Prostate gland (tissue), 2 donors: ENCODE measurements at regions not wholly inside any gene's neighbourhood (a gene's known extent, or its start where the extent isn't known, plus 50 kb on each side); places are given as distances from the start of the nearest gene placed in this dataset.

Experiments
- DNase-seq: peaks from one replicate; pipeline ENCODE4 v3.0.0-alpha.2; 2019; ENCODE audit warnings: low spot score
- H3K27ac ChIP-seq, 2 donors: fragments of 200-600 bp; sonication (generic); 2 replicates each; pipeline ENCODE4 v1.5.1; 2017 to 2019
- H3K27me3 ChIP-seq: fragments of 200-600 bp; sonication (generic); replicated peaks from 2 replicates; pipeline ENCODE4 v1.5.1; 2019; ENCODE audit not compliant: insufficient read depth
- H3K36me3 ChIP-seq, 2 donors: fragments of 200-600 bp; sonication (generic); 1 replicate in 1 of 2; 2 replicates in 1 of 2; pipeline versions ENCODE4 v1.5.1 to v1.8.1; 2017 to 2019
- H3K4me1 ChIP-seq: fragments of 200-600 bp; sonication (generic); replicated peaks from 2 replicates; pipeline ENCODE4 v1.5.1; 2019
- H3K4me3 ChIP-seq, 2 donors: fragments of 200-600 bp; sonication (generic); 2 replicates each; pipeline ENCODE4 v1.5.1; 2017 to 2019
- H3K9me3 ChIP-seq: fragments of 200-600 bp; sonication (generic); 2 replicates; pipeline ENCODE4 v1.5.1; 2017
- POLR2A ChIP-seq: fragments of 450-650 bp; IDR thresholded peaks from one replicate; pipeline ENCODE4 v1.6.1; 2016; ENCODE audit warnings: antibody characterized with exemption, mild to moderate bottlenecking
- POLR2AphosphoS5 ChIP-seq: sonication (generic); formaldehyde crosslinking; IDR thresholded peaks from one replicate; pipeline ENCODE4 v1.6.1; 2017; ENCODE audit warnings: antibody characterized with exemption
- WGBS: methylation state at CpG from one replicate; pipeline ENCODE4 v1.1.5; 2018; 5-methylcytosine and 5-hydroxymethylcytosine counted together
- intact Hi-C: fragments of 100-400 bp; cut with DNase I; formaldehyde crosslinking; loops from one replicate; pipeline ENCODE4 v1.14.2; 2022
- TF ChIP-seq, protein P1 (sequence below), 4 experiments: fragments of 200-600 bp in 2 of 4; fragments of 450-650 bp in 2 of 4; sonication (generic) in 2 of 4; IDR thresholded peaks; 1 replicate in 3 of 4; 2 replicates in 1 of 4; pipeline ENCODE4 v1.5.1; 2016 to 2019; ENCODE audit warnings: antibody characterized with exemption in 4 of 4, mild to moderate bottlenecking in 2 of 4, moderate library complexity in 2 of 4

GRCh38 chr3:191775451-191776233 is 314.7 kb downstream of the PYDC2 start:
- no peak for DNase-seq
- H3K27ac ChIP-seq: no peak overlapping the region
- no peaks in the 10 kb centered on the region for H3K36me3 ChIP-seq
- H3K4me3 ChIP-seq: no peak overlapping the region
- intact Hi-C loops: no loop called here
- no peaks in the 10 kb centered on the region for H3K27me3 ChIP-seq
- TF ChIP-seq POLR2A: no peak
- TF ChIP-seq POLR2AphosphoS5: no peak
- TF ChIP-seq, protein P1, sequence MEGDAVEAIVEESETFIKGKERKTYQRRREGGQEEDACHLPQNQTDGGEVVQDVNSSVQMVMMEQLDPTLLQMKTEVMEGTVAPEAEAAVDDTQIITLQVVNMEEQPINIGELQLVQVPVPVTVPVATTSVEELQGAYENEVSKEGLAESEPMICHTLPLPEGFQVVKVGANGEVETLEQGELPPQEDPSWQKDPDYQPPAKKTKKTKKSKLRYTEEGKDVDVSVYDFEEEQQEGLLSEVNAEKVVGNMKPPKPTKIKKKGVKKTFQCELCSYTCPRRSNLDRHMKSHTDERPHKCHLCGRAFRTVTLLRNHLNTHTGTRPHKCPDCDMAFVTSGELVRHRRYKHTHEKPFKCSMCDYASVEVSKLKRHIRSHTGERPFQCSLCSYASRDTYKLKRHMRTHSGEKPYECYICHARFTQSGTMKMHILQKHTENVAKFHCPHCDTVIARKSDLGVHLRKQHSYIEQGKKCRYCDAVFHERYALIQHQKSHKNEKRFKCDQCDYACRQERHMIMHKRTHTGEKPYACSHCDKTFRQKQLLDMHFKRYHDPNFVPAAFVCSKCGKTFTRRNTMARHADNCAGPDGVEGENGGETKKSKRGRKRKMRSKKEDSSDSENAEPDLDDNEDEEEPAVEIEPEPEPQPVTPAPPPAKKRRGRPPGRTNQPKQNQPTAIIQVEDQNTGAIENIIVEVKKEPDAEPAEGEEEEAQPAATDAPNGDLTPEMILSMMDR (IDR thresholded peaks at IDR 0.05): no peak
- no peaks in the 10 kb centered on the region for H3K4me1 ChIP-seq
- 91% methylated on average over 5 of the region's 5 CpGs for WGBS
- no peaks in the 10 kb centered on the region for H3K9me3 ChIP-seq

DNA sequence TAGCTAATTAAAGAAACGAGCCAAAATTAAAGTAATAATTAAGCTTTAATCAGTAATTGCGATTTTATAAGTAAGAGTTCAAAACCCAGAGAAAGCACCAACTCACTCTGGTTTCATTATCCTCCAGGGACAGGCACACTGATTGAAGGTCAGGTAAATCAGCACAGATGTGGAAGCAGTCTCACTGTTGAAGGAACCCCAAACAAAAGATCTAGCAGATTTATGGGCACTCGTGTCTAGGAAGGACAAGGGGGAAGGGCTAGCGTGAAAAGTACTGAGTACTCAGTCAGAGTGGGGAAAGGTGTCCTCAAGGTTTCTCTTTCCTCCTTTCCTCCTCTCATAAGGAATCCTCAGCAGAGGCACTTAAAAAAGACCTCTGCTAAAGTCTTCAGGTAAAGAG is 320.1 kb downstream of the PYDC2 start:
- Histone ChIP-seq H3K9me3 (no peaks in the 10 kb centered on the region), H3K4me3 (no peak overlapping the region), H3K27me3 (no peaks in the 10 kb centered on the region), H3K27ac (no peak overlapping the region), H3K4me1 (no peaks in the 10 kb centered on the region), H3K36me3 (no peaks in the 10 kb centered on the region)
- WGBS: 42% methylated on average over 4 of the region's 4 CpGs
- no peak for DNase-seq
- TF ChIP-seq POLR2AphosphoS5: no peak
- TF ChIP-seq POLR2A: no peak
- TF ChIP-seq, protein P1 (IDR thresholded peaks at IDR 0.05): no peak
- intact Hi-C loops: no loop called here

DNA sequence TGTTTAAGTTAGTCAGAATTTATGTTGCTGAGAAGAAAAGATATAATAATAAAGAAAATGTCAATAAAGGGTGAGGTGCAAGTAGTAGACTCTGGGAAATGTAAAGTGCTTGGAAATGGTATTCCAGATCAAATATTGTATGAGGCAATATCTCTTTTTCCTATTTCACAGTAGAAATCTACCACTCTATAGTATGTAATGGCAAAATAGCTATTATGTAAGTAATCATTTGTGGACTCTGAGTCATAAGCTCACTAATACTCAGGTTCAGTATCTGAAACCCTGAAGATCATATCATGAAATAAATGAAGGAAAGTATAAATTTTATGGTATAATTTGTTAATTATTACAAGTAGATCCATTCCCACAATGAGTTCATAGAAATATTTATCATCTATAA is 322.1 kb downstream of the PYDC2 start:
- TF ChIP-seq, protein P1 (IDR thresholded peaks at IDR 0.05): no peak
- no peak for TF ChIP-seq POLR2A
- TF ChIP-seq POLR2AphosphoS5: no peak
- intact Hi-C loops: no loop called here
- no peaks in the 10 kb centered on the region for H3K27me3 ChIP-seq
- no peaks in the 10 kb centered on the region for H3K4me1 ChIP-seq
- DNase-seq: no peak
- H3K36me3 ChIP-seq: no peaks in the 10 kb centered on the region
- H3K4me3 ChIP-seq: no peak overlapping the region
- no peaks in the 10 kb centered on the region for H3K9me3 ChIP-seq
- H3K27ac ChIP-seq: no peak overlapping the region

GRCh38 chr3:191790934-191791333 is 330.0 kb downstream of the PYDC2 start:
- Histone ChIP-seq H3K4me3 (no peak overlapping the region), H3K27ac (no peak overlapping the region), H3K4me1 (no peaks in the 10 kb centered on the region), H3K27me3 (no peaks in the 10 kb centered on the region), H3K36me3 (no peaks in the 10 kb centered on the region), H3K9me3 (no peaks in the 10 kb centered on the region)
- 93% methylated on average over 1 of the region's 1 CpG for WGBS
- DNase-seq: no peak
- intact Hi-C loops: no loop called here
- no peak for TF ChIP-seq POLR2A
- TF ChIP-seq, protein P1 (IDR thresholded peaks at IDR 0.05): no peak
- TF ChIP-seq POLR2AphosphoS5: no peak

- no peak overlapping the region for H3K27ac ChIP-seq
- intact Hi-C loops: no loop called here
- WGBS: 84% methylated on average over 2 of the region's 2 CpGs
- DNase-seq: no peak
- H3K27me3 ChIP-seq: no peaks in the 10 kb centered on the region
- H3K9me3 ChIP-seq: no peaks in the 10 kb centered on the region
- no peak overlapping the region for H3K4me3 ChIP-seq
- no peaks in the 10 kb centered on the region for H3K36me3 ChIP-seq
- H3K4me1 ChIP-seq: no peaks in the 10 kb centered on the region
- no peak for TF ChIP-seq POLR2AphosphoS5
- TF ChIP-seq, protein P1 (IDR thresholded peaks at IDR 0.05): no peak
Observed at GRCh38 chr3:191792580-191792979, 331.6 kb downstream of the PYDC2 start.
